ENCODE measurements at regions not wholly inside any gene's neighbourhood (a gene's known extent, or its start where the extent isn't known, plus 50 kb on each side); places are given as distances from the start of the nearest gene placed in this dataset.

DNA sequence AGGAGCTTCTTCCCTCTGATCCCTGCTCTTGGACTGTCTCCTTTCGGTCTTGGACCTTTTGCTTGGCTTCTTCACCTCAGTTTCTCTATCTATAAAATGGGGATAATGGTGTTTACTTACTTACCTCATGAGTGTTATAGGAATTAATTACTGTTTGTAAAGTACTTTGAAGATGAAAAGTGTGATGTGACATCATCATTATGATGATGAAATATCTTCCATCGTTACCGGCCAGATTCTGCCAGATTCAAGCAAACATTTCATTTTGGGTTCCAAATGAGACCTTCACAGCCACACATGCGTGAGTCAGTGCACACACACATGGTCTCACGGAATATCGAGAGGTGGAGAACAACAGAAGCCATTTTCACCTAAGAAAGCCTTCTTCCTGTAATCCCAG is 220.1 kb upstream of the RPL34 start:
- intact Hi-C loops (cut with DNase I, micrococcal nuclease): no loop called here
- no peak overlapping the region for H3K27ac Mint-ChIP-seq
- ChIA-PET POLR2A (no interaction called here), CTCF (interaction anchor here (0.6 kb wide), 1 partner anchor 183 kb away, joined by 3 read pairs; no protein-coding TSS in a partner anchor)
- no peaks in the 10 kb centered on the region for H3K36me3 Mint-ChIP-seq (ENCODE audit: low read depth)
- H3K4me3 Mint-ChIP-seq: no peak overlapping the region
- no peaks in the 10 kb centered on the region for H3K27me3 Mint-ChIP-seq
- DNase-seq: no peak
- no peak for ATAC-seq
- H3K9me3 Mint-ChIP-seq (ENCODE audit: low read depth): peaks cover 2% of the 10 kb centered on the region
- peaks cover 3% of the 10 kb centered on the region for H3K4me1 Mint-ChIP-seq

DNA sequence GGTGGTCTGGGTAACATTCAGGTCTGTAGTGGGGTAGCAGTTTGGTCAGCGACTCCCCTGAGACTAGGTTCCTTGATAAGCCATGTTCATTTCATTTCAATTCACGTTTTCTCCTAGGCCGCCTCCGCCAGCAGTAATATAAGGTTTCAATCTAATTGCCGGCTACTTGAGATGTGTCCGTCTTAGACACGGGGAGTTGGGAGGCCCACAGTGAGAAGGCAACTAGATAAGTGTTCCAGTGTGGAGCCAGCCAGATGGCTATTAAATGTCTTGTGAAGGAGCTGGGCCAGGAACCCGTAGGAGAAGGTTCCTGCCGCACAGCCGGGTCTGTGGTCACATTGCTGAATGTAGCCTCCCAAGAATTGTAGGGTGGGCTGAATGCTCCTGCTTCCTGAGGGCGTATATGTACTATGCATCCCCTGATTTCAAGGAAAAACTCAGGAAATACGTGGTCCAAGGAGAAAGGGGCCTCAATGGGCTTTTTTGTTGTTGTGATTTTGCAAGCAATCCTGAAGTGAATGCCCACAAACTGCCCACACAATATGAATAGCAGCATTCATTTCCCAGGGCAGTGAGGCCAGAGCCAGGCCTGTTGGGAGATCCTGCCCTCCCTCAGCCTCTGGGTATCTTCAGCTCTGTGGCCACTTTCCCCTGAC is 220.6 kb upstream of the RPL34 start:
- no peak for DNase-seq
- Mint-ChIP-seq H3K4me1 (peaks cover 9% of the 10 kb centered on the region), H3K27me3 (no peaks in the 10 kb centered on the region)

DNA sequence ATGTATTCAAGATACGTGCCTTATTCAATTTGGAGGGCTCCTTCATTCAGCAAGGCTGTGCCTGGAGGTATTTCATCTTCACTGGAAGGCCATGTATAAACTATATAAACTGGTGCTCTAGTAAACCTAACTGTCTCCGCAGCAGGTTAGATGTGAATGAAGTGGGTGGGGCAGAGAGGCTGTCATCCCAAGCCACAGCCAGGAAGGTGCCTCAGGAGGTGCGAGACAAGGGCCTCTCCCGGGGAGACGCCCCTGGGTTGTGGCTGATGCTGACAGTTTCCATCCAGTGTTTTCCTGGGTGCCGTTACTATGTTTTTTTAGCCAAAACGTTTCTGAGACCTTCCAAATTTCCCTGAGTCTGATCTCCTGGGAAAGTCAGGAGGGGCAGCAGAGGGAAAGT is 221.5 kb upstream of the RPL34 start:
- intact Hi-C loops (cut with DNase I, micrococcal nuclease): no loop called here
- peaks cover 9% of the 10 kb centered on the region for H3K4me1 Mint-ChIP-seq
- H3K27me3 Mint-ChIP-seq: no peaks in the 10 kb centered on the region
- ChIA-PET POLR2A (no interaction called here), CTCF (no interaction called here)
- no peak overlapping the region for H3K27ac Mint-ChIP-seq
- H3K4me3 Mint-ChIP-seq: no peak overlapping the region
- no peaks in the 10 kb centered on the region for H3K9me3 Mint-ChIP-seq (ENCODE audit: low read depth)
- no peak for ATAC-seq
- H3K36me3 Mint-ChIP-seq (ENCODE audit: low read depth): no peaks in the 10 kb centered on the region
- DNase-seq: no peak

More for the DNA sequence above, 220.6 kb upstream of the RPL34 start:
- ChIA-PET CTCF (no interaction called here), POLR2A (no interaction called here)
- Mint-ChIP-seq H3K4me3 (no peak overlapping the region), H3K9me3 (ENCODE audit: low read depth) (peaks cover 2% of the 10 kb centered on the region), H3K27ac (no peak overlapping the region), H3K36me3 (ENCODE audit: low read depth) (no peaks in the 10 kb centered on the region)
- intact Hi-C loops (cut with DNase I, micrococcal nuclease): no loop called here
- no peak for ATAC-seq

DNA sequence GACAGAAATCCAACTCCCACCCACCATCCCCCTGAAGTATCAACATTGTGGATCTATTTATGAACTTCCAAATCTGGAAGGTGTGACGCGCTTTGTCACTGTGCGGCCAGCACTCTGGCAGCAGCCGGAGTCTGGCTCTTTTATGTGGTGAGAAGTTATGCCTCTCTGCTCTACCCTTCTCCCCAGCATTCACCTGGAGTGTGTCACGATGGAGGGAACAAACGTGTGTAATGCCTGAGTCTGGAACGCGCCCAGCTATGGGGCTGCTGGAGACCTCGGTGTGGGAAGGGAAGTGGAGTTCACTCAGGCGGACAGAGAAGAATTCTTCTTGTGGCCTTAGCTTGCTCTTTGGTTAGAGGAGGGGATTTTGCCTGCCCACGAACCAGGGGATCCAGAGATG is 222.1 kb upstream of the RPL34 start:
- intact Hi-C loops (cut with DNase I, micrococcal nuclease): no loop called here
- CTCF ChIA-PET: no interaction called here
- Mint-ChIP-seq H3K27me3 (no peaks in the 10 kb centered on the region), H3K27ac (no peak overlapping the region), H3K36me3 (ENCODE audit: low read depth) (no peaks in the 10 kb centered on the region), H3K4me3 (no peak overlapping the region), H3K4me1 (peaks cover 9% of the 10 kb centered on the region), H3K9me3 (ENCODE audit: low read depth) (no peaks in the 10 kb centered on the region)
- DNase-seq: peak; percentile 10
- no peak for ATAC-seq
- POLR2A ChIA-PET: interaction anchor here (0.6 kb wide), 1 partner anchor 112 kb away, joined by 3 read pairs; no protein-coding TSS in a partner anchor

DNA sequence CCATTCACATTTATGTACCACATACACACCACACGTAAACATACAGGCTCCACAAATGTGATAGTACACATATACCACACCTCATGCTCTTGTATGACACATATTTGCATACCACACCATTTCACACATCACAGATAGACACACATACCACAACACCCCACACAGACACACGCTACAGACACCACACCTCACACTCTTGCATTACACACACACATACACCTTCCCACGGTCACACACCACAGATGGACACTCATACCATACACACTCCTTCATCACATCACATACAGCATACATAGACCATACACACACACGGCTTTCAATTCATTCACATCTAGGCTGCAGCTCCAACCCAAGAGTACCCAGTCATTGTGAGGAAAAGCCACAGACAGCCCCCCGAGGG is 222.5 kb upstream of the RPL34 start:
- Mint-ChIP-seq H3K9me3 (ENCODE audit: low read depth) (no peaks in the 10 kb centered on the region), H3K4me1 (peaks cover 9% of the 10 kb centered on the region), H3K27ac (no peak overlapping the region), H3K4me3 (no peak overlapping the region), H3K36me3 (ENCODE audit: low read depth) (no peaks in the 10 kb centered on the region), H3K27me3 (no peaks in the 10 kb centered on the region)
- ATAC-seq (peak; percentile 53), DNase-seq (no peak)
- POLR2A ChIA-PET: interaction anchor here (0.6 kb wide), 1 partner anchor 112 kb away, joined by 3 read pairs; no protein-coding TSS in a partner anchor
- CTCF ChIA-PET: no interaction called here
- intact Hi-C loops (cut with DNase I, micrococcal nuclease): no loop called here

DNA sequence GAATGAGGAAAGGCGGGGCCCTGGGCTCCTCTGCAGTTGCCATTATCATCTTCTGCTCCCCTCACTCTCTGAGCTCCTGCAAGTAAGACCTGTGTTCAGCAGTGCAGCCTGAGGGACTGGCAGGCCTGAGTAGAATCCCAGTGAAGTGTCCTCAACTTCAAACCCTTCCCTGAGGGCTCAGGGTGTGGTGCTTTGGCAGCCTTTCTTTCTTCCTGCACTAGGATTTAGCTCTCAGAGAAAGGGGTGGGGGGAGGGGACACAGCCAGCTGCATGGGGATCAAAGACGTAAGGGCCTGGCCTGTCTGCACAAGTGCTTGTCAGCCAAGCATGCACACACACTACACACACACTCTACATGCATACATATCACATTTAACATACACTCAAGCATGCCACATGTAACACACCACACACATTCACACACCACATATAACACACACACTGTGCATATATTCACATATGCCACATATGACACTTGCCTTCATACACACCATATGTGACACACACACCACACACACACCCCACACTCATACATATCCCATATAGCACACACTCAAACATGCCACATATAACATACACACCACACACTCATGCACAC is 223.4 kb upstream of the RPL34 start:
- ATAC-seq: no peak
- Mint-ChIP-seq H3K27me3 (no peaks in the 10 kb centered on the region), H3K27ac (no peak overlapping the region), H3K4me1 (peaks cover 9% of the 10 kb centered on the region), H3K9me3 (ENCODE audit: low read depth) (no peaks in the 10 kb centered on the region), H3K36me3 (ENCODE audit: low read depth) (no peaks in the 10 kb centered on the region), H3K4me3 (no peak overlapping the region)
- DNase-seq: no peak
- intact Hi-C loops (cut with DNase I, micrococcal nuclease): no loop called here
- ChIA-PET POLR2A (no interaction called here), CTCF (interaction anchor here (0.9 to 1.0 kb wide), 2 partner anchors 46 to 175 kb away, joined by 3 read pairs; no protein-coding TSS in a partner anchor)

- Mint-ChIP-seq H3K36me3 (ENCODE audit: low read depth) (no peaks in the 10 kb centered on the region), H3K27me3 (no peaks in the 10 kb centered on the region), H3K4me1 (peaks cover 9% of the 10 kb centered on the region), H3K27ac (no peak overlapping the region), H3K9me3 (ENCODE audit: low read depth) (no peaks in the 10 kb centered on the region), H3K4me3 (no peak overlapping the region)
- ChIA-PET CTCF (interaction anchor here (0.9 to 1.0 kb wide), 2 partner anchors 47 to 176 kb away, joined by 3 read pairs; no protein-coding TSS in a partner anchor), POLR2A (no interaction called here)
- DNase-seq (no peak), ATAC-seq (no peak)
- intact Hi-C loops (cut with DNase I, micrococcal nuclease): no loop called here
Observed at GRCh38 chr4:108395786-108396185, 224.6 kb upstream of the RPL34 start.

DNA sequence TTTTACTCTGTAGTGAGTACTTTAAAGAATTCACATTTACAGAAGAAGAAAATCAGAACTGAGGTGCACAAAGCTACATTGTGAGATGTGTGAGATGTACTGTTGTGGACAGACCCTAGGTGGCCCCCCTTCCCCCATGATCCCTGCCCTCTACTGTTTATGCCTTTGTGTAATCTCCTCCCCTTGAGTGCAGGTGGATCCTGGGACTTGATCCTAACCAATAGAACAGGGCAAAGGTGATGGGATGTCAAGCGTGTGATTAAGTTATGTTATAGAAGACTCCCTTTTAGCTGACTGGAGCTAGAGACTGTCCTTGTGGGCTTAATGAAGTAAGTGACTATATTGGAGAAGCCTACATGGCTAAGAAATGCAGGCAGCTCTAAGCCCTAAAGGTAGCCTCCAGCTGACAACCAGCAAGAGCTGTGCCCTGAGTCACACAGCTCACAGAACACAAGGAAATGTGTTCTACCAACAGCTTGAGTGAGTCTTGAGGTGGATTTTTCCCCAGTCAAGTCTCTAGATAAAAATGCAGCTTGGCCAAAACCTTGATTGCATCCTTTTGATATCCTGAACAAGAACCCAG is 225.2 kb upstream of the LEF1 start:
- DNase-seq (no peak), ATAC-seq (no peak)
- Mint-ChIP-seq H3K27me3 (no peaks in the 10 kb centered on the region), H3K36me3 (ENCODE audit: low read depth) (no peaks in the 10 kb centered on the region), H3K4me1 (peaks cover 9% of the 10 kb centered on the region), H3K4me3 (no peak overlapping the region), H3K27ac (no peak overlapping the region), H3K9me3 (ENCODE audit: low read depth) (no peaks in the 10 kb centered on the region)
- intact Hi-C loops (cut with DNase I, micrococcal nuclease): no loop called here
- ChIA-PET POLR2A (interaction anchor here (0.6 kb wide), 1 partner anchor 193 kb away, joined by 6 read pairs; no protein-coding TSS in a partner anchor), CTCF (interaction anchor here (0.7 kb wide), 1 partner anchor 355 kb away, joined by 4 read pairs; no protein-coding TSS in a partner anchor)

- no peaks in the 10 kb centered on the region for H3K36me3 Mint-ChIP-seq (ENCODE audit: low read depth)
- H3K27me3 Mint-ChIP-seq: no peaks in the 10 kb centered on the region
- H3K4me1 Mint-ChIP-seq: peaks cover 9% of the 10 kb centered on the region
- H3K27ac Mint-ChIP-seq: no peak overlapping the region
- ChIA-PET CTCF (interaction anchor here (0.7 to 0.9 kb wide), 2 partner anchors 10 to 258 kb away, joined by 3 read pairs; no protein-coding TSS in a partner anchor), POLR2A (interaction anchor here (1.0 kb wide), 1 partner anchor 36 kb away, joined by 3 read pairs; no protein-coding TSS in a partner anchor)
- no peaks in the 10 kb centered on the region for H3K9me3 Mint-ChIP-seq (ENCODE audit: low read depth)
- ATAC-seq (no peak), DNase-seq (no peak)
- H3K4me3 Mint-ChIP-seq: no peak overlapping the region
- intact Hi-C loops (cut with DNase I, micrococcal nuclease): no loop called here
Observed at GRCh38 chr4:108391701-108392455, 223.1 kb upstream of the LEF1 start.

DNA sequence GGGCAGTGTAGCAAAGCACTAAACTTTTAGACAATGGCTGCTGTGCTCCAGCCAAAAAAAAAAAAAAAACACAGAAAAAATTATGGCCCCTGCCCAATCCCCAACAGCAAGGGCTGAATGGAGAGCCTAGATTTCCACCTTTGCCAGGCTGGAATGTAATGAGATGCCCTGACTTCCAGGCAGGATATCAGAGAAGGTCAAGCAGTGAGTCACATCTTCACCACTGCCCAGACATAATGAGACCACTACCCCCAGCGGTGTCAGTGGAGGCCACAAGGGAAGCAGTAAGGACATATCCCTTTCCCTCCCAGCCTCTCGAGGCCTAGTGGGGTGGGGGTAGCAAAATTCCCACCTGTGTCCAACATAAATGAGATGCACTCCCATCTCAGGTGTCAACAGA is 216.3 kb upstream of the LEF1 start:
- Mint-ChIP-seq H3K4me1 (no peaks in the 10 kb centered on the region), H3K27ac (no peak overlapping the region), H3K27me3 (no peaks in the 10 kb centered on the region), H3K36me3 (ENCODE audit: low read depth) (no peaks in the 10 kb centered on the region), H3K9me3 (ENCODE audit: low read depth) (no peaks in the 10 kb centered on the region), H3K4me3 (no peak overlapping the region)
- POLR2A ChIA-PET: no interaction called here
- DNase-seq (no peak), ATAC-seq (no peak)
- intact Hi-C loops (cut with DNase I, micrococcal nuclease): no loop called here
- CTCF ChIA-PET: interaction anchor here (0.6 to 1.1 kb wide), 2 partner anchors 12 to 18 kb away, joined by 3 read pairs; no protein-coding TSS in a partner anchor

- H3K36me3 Mint-ChIP-seq (ENCODE audit: low read depth): no peaks in the 10 kb centered on the region
- no peaks in the 10 kb centered on the region for H3K4me1 Mint-ChIP-seq
- H3K9me3 Mint-ChIP-seq (ENCODE audit: low read depth): no peaks in the 10 kb centered on the region
- no peaks in the 10 kb centered on the region for H3K27me3 Mint-ChIP-seq
- no peak overlapping the region for H3K4me3 Mint-ChIP-seq
- POLR2A ChIA-PET: no interaction called here
- DNase-seq: no peak
- H3K27ac Mint-ChIP-seq: no peak overlapping the region
- CTCF ChIA-PET: interaction anchor here (0.6 to 1.1 kb wide), 2 partner anchors 11 to 18 kb away, joined by 3 read pairs; no protein-coding TSS in a partner anchor
- no peak for ATAC-seq
- intact Hi-C loops (cut with DNase I, micrococcal nuclease): no loop called here
Observed at GRCh38 chr4:108384544-108384943, 215.8 kb upstream of the LEF1 start.

Data from activated CD4-positive, alpha-beta T cell treated with anti-CD3 and anti-CD28 coated beads for 36 hours (primary cell).